Gastrocnemius medialis (tissue), 4 donors: ENCODE measurements at regions not wholly inside any gene's neighbourhood (a gene's known extent, or its start where the extent isn't known, plus 50 kb on each side); places are given as distances from the start of the nearest gene placed in this dataset.

Experiments
- ATAC-seq, 2 donors: fragments of 150-250 bp; one replicate each; pipeline ENCODE4 v1.9.1; 2016
- DNase-seq, 2 donors: peaks; one replicate each; pipeline ENCODE4 v3.0.0-alpha.2; 2019
- H3K27ac ChIP-seq, 4 donors: fragments of 200-600 bp; sonication (generic); 1 replicate in 1 of 4; 2 replicates in 3 of 4; pipeline ENCODE4 v1.5.1; 2016 to 2018; ENCODE audit warnings: mild to moderate bottlenecking in 2 of 4, moderate library complexity in 1 of 4
- H3K27me3 ChIP-seq, 3 donors: fragments of 200-600 bp; sonication (generic) in 2 of 3; 1 replicate in 1 of 3; 2 replicates in 2 of 3; pipeline versions ENCODE4 v1.5.1 to v1.6.0; 2016 to 2019; ENCODE audit warnings: mild to moderate bottlenecking in 1 of 3, moderate library complexity in 1 of 3
- H3K36me3 ChIP-seq, 2 donors: fragments of 200-600 bp; sonication (generic) in 1 of 2; one replicate each; pipeline ENCODE4 v1.5.1; 2017 to 2018
- H3K4me1 ChIP-seq, 2 donors: fragments of 200-600 bp; sonication (generic) in 1 of 2; one replicate each; pipeline ENCODE4 v1.5.1; 2016 to 2017; ENCODE audit warnings: mild to moderate bottlenecking in 2 of 2
- H3K4me3 ChIP-seq, 4 donors: fragments of 200-600 bp; sonication (generic) in 3 of 4; 1 replicate in 1 of 4; 2 replicates in 3 of 4; pipeline ENCODE4 v1.5.1; 2016 to 2019; ENCODE audit warnings: mild to moderate bottlenecking in 2 of 4
- H3K9me3 ChIP-seq, 3 donors: fragments of 200-600 bp; sonication (generic) in 2 of 3; 1 replicate in 1 of 3; 2 replicates in 2 of 3; pipeline ENCODE4 v1.5.1; 2016 to 2019
- POLR2A ChIP-seq, 2 donors: fragments of 450-650 bp; IDR thresholded peaks; one replicate each; pipeline ENCODE4 v1.6.1; 2017; ENCODE audit warnings: antibody characterized with exemption in 2 of 2, mild to moderate bottlenecking in 2 of 2, moderate library complexity in 2 of 2
- in situ Hi-C, 4 donors: fragments of 200-750 bp; cut with MboI; loops; one replicate each; pipeline versions ENCODE4 v1.15.0 to v1.8.0; 2017; ENCODE audit warnings: low sequenced_read_pairs in 4 of 4
- intact Hi-C: fragments of 100-400 bp; cut with DNase I; formaldehyde crosslinking; loops from one replicate; pipeline ENCODE4 v1.15.1; 2023; ENCODE audit warnings: low total_unique reads
- TF ChIP-seq, protein P1 (sequence below), 5 experiments: fragments of 450-650 bp in 3 of 5; fragments of 200-600 bp in 2 of 5; sonication (generic) in 2 of 5; IDR thresholded peaks in 4 of 5; conservative IDR thresholded peaks in 1 of 5; 1 replicate in 4 of 5; 2 replicates in 1 of 5; pipeline ENCODE4 v1.5.1; 2016 to 2019; ENCODE audit warnings: antibody characterized with exemption in 5 of 5, mild to moderate bottlenecking in 3 of 5, moderate library complexity in 3 of 5

DNA sequence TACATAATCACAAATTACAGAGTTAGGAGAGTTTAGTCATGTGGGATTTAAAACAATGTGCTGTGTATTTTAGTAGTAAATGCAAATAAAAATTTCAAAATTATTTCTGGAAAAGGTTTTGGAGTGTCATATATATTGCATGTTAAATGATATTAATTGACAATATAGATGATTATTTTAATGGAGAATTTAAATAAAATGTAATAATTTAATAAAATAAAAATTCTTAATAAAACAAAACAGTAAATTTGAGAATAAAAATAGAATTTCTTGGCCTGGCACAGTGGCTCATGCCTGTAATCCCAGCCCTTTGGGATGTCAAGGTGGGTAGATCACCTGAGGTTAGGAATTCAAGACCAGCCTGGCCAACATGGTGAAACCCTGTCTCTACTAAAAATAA is 1442.8 kb upstream of the ALCAM start:
- DNase-seq, result no peak
- ATAC-seq, result no peak
- no peaks in the 10 kb centered on the region for H3K36me3 ChIP-seq
- no peak overlapping the region for H3K27ac ChIP-seq
- H3K27me3 ChIP-seq, result no peaks in the 10 kb centered on the region
- no peak overlapping the region for H3K4me3 ChIP-seq
- H3K9me3 ChIP-seq, result no peaks in the 10 kb centered on the region
- in situ Hi-C loops, result loop anchor here in 1 of 4 donors (25.0 kb wide), 1 partner anchor 112 kb away; no protein-coding TSS in a partner anchor
- intact Hi-C loops, result no loop called here
- TF ChIP-seq, protein P1, sequence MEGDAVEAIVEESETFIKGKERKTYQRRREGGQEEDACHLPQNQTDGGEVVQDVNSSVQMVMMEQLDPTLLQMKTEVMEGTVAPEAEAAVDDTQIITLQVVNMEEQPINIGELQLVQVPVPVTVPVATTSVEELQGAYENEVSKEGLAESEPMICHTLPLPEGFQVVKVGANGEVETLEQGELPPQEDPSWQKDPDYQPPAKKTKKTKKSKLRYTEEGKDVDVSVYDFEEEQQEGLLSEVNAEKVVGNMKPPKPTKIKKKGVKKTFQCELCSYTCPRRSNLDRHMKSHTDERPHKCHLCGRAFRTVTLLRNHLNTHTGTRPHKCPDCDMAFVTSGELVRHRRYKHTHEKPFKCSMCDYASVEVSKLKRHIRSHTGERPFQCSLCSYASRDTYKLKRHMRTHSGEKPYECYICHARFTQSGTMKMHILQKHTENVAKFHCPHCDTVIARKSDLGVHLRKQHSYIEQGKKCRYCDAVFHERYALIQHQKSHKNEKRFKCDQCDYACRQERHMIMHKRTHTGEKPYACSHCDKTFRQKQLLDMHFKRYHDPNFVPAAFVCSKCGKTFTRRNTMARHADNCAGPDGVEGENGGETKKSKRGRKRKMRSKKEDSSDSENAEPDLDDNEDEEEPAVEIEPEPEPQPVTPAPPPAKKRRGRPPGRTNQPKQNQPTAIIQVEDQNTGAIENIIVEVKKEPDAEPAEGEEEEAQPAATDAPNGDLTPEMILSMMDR (IDR thresholded peaks at IDR 0.05 in 4 of 5, conservative IDR thresholded peaks at IDR 0.05 in 1 of 5), result no peak
- no peak for TF ChIP-seq POLR2A (IDR thresholded peaks at IDR 0.05)
- H3K4me1 ChIP-seq, result no peaks in the 10 kb centered on the region

DNA sequence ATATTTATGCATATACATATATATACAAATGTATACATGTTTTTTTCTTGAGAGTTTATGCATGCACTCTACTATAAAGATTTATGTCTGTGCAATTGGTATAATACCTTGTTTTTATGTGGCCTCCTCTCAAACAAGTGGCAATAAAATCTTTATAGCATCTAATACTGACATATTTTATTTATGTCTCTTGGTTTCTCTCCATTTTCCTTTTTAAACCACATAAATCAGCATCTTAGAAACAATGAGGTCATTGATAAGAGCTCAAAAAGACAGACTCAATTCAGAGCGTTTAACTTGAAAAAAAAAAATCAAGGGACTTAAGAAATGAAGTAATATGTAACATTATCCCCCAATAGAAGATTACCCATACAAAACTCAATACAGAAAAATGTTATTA is 1442.2 kb upstream of the ALCAM start:
- in situ Hi-C loops, result loop anchor here in 1 of 4 donors (25.0 kb wide), 1 partner anchor 112 kb away; no protein-coding TSS in a partner anchor
- Histone ChIP-seq H3K27ac (no peak overlapping the region), H3K36me3 (no peaks in the 10 kb centered on the region), H3K4me3 (no peak overlapping the region), H3K9me3 (no peaks in the 10 kb centered on the region), H3K4me1 (no peaks in the 10 kb centered on the region), H3K27me3 (no peaks in the 10 kb centered on the region)
- no peak for DNase-seq
- intact Hi-C loops, result no loop called here
- ATAC-seq, result no peak
- TF ChIP-seq, protein P1 (IDR thresholded peaks at IDR 0.05 in 4 of 5, conservative IDR thresholded peaks at IDR 0.05 in 1 of 5), result no peak
- no peak for TF ChIP-seq POLR2A (IDR thresholded peaks at IDR 0.05)

DNA sequence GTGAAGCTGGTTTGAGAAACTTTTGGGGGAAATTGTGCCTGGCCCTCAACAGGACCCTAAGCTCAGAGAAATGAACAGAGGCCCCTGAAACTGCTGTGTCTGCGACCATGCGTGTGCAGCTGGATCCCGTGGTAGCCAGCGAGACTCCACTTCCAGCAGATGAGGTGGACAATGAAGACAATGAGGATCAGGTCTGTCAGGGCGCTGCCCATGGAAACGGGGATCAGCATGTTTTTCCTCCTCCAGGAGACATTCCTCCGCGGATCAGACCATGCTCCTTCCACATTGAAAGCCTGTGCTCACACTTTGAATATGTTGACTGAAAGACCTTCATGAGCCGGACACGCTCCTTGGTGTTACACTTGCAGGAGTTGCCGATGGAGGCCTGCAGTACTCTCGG is 1439.8 kb upstream of the ALCAM start:
- no peak for ATAC-seq
- Histone ChIP-seq H3K27me3 (no peaks in the 10 kb centered on the region), H3K27ac (no peak overlapping the region), H3K36me3 (no peaks in the 10 kb centered on the region), H3K4me1 (no peaks in the 10 kb centered on the region), H3K4me3 (no peak overlapping the region), H3K9me3 (no peaks in the 10 kb centered on the region)
- no peak for DNase-seq
- in situ Hi-C loops (no loop called here), intact Hi-C loops (no loop called here)
- TF ChIP-seq, protein P1 (IDR thresholded peaks at IDR 0.05 in 4 of 5, conservative IDR thresholded peaks at IDR 0.05 in 1 of 5), result no peak
- TF ChIP-seq POLR2A (IDR thresholded peaks at IDR 0.05), result no peak

DNA sequence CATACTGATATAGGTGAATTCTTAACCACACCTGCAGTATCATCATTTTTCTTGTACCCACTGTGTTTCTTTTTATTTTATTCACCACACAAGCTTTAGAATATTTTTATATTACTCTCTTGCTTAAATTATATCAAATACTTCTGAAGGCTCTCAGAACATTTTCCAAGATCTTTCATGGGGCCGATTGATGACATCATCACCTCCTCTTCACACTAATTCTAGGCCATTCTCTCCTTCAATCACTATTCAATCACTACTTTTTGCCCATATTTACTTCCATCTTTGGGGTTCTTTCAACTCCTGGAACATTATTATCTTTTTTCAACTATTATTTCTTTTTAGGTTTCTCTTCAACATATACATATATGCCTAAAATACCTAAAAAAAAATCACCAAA is 1438.8 kb upstream of the ALCAM start:
- no peaks in the 10 kb centered on the region for H3K4me1 ChIP-seq
- no peak overlapping the region for H3K27ac ChIP-seq
- no peaks in the 10 kb centered on the region for H3K36me3 ChIP-seq
- no peak overlapping the region for H3K4me3 ChIP-seq
- intact Hi-C loops (no loop called here), in situ Hi-C loops (no loop called here)
- no peaks in the 10 kb centered on the region for H3K9me3 ChIP-seq
- DNase-seq (no peak), ATAC-seq (no peak)
- H3K27me3 ChIP-seq, result no peaks in the 10 kb centered on the region
- TF ChIP-seq, protein P1 (IDR thresholded peaks at IDR 0.05 in 4 of 5, conservative IDR thresholded peaks at IDR 0.05 in 1 of 5), result no peak
- no peak for TF ChIP-seq POLR2A (IDR thresholded peaks at IDR 0.05)

DNA sequence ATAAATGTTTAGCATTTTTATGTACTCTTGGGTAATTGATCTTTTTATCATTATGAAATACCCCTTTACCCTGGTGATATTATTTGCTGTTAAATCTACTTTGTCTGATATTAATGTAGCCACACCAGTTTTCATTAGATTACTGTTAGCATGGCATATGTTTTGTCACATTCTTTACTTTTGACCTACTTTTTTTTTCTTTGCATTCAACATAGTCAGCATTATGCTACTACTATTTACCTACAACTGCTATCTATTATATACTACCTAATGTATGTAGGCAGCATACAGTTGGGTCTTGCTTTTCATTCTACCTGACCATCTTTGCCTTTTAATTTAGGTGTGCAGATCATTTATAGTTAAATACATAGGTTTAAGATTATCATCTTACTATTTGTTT is 1429.6 kb upstream of the ALCAM start:
- in situ Hi-C loops (no loop called here), intact Hi-C loops (no loop called here)
- no peak for ATAC-seq
- no peak for DNase-seq
- TF ChIP-seq, protein P1 (IDR thresholded peaks at IDR 0.05 in 4 of 5, conservative IDR thresholded peaks at IDR 0.05 in 1 of 5), result no peak
- TF ChIP-seq POLR2A (IDR thresholded peaks at IDR 0.05), result no peak
- no peaks in the 10 kb centered on the region for H3K27me3 ChIP-seq
- H3K27ac ChIP-seq, result no peak overlapping the region
- no peaks in the 10 kb centered on the region for H3K9me3 ChIP-seq
- no peaks in the 10 kb centered on the region for H3K4me1 ChIP-seq
- no peaks in the 10 kb centered on the region for H3K36me3 ChIP-seq
- no peak overlapping the region for H3K4me3 ChIP-seq
